Astrocyte (in vitro differentiated cells and primary cell): ENCODE measurements at regions not wholly inside any gene's neighbourhood (a gene's known extent, or its start where the extent isn't known, plus 50 kb on each side); places are given as distances from the start of the nearest gene placed in this dataset.

ENCODE experiments used
- CTCF ChIP-seq: IDR thresholded peaks from 2 replicates; pipeline ENCODE4 v1.5.1; 2011; ENCODE audit warnings: low read depth, mild to moderate bottlenecking, inconsistent platforms, low read length, moderate library complexity; ENCODE audit not compliant: insufficient read depth
- EZH2 ChIP-seq: IDR thresholded peaks from 2 replicates; pipeline ENCODE4 v1.6.1; 2012; ENCODE audit warnings: mild to moderate bottlenecking, low read length, inconsistent platforms; ENCODE audit not compliant: insufficient read depth

GRCh38 chr11:100576718-100577021, 110.4 kb upstream of the ARHGAP42 start:
- TF ChIP-seq CTCF (no peak), EZH2 (no peak)
